NB4 (cell line): ENCODE measurements at regions not wholly inside any gene's neighbourhood (a gene's known extent, or its start where the extent isn't known, plus 50 kb on each side); places are given as distances from the start of the nearest gene placed in this dataset.

Experiments used
- DNase-seq: peaks from one replicate; pipeline ENCODE4 v3.0.0; 2010; ENCODE audit warnings: low read depth
- H3K4me3 ChIP-seq: one replicate; pipeline ENCODE4 v1.5.1; 2011; ENCODE audit warnings: mild to moderate bottlenecking, low read depth, low read length, moderate library complexity
- MYC ChIP-seq: IDR thresholded peaks from 2 replicates; pipeline ENCODE4 v1.6.1; 2011; ENCODE audit warnings: low read depth, low read length
- POLR2A ChIP-seq: IDR thresholded peaks from 2 replicates; pipeline ENCODE4 v1.6.1; 2011; ENCODE audit warnings: mild to moderate bottlenecking; ENCODE audit not compliant: insufficient read length; ENCODE audit errors: extremely low read depth
- TF ChIP-seq, protein P1 (sequence below): IDR thresholded peaks from one replicate; pipeline ENCODE4 v1.5.1; 2012; ENCODE audit warnings: low read depth, low read length
- TF ChIP-seq, protein P2 (sequence below): IDR thresholded peaks from 2 replicates; pipeline ENCODE4 v1.6.1; 2011; ENCODE audit warnings: low read depth, low read length

DNA sequence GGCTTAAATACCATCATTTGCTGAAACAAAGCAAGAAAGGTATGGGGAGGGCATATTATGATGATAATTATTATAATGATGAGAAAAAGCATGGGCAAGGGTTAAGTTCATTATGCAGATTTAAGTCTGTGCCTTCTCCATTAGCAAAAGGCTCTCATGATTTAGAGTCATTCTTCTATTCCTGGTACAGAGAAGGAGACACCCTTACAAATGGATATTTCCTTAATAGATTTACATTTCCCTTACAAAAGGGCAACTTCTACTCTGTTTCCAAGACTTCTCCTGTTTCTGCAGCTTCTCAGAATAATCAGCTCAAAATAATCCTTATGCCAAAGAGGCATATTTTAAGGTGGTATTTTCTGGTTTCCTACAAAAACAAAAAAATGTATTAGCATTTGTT is 121.1 kb upstream of the CAMK1G start:
- TF ChIP-seq MYC (no peak), POLR2A (no peak)
- TF ChIP-seq, protein P1, sequence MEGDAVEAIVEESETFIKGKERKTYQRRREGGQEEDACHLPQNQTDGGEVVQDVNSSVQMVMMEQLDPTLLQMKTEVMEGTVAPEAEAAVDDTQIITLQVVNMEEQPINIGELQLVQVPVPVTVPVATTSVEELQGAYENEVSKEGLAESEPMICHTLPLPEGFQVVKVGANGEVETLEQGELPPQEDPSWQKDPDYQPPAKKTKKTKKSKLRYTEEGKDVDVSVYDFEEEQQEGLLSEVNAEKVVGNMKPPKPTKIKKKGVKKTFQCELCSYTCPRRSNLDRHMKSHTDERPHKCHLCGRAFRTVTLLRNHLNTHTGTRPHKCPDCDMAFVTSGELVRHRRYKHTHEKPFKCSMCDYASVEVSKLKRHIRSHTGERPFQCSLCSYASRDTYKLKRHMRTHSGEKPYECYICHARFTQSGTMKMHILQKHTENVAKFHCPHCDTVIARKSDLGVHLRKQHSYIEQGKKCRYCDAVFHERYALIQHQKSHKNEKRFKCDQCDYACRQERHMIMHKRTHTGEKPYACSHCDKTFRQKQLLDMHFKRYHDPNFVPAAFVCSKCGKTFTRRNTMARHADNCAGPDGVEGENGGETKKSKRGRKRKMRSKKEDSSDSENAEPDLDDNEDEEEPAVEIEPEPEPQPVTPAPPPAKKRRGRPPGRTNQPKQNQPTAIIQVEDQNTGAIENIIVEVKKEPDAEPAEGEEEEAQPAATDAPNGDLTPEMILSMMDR: no peak
- TF ChIP-seq, protein P2, sequence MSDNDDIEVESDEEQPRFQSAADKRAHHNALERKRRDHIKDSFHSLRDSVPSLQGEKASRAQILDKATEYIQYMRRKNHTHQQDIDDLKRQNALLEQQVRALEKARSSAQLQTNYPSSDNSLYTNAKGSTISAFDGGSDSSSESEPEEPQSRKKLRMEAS: no peak
- no peak overlapping the region for H3K4me3 ChIP-seq
- DNase-seq: no peak

DNA sequence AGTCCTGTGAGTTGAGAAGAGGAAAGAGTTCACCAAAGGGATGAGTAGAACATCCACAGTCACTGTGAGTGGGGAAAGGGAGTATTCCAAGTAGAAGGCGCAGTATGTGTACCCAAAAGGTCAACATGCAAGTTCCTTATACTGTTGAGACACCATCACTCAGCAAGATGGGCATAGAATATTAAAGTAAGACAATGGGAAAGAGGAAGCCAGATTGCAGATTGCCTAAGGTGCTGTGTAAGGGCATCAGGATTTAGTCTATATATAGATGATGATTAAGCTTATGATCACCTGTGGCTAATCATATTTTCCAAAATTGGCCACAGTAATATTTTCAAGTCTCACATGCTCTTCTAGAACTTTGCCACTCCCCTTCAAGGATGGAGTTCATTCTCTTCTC is 120.1 kb upstream of the CAMK1G start:
- TF ChIP-seq MYC (no peak), POLR2A (no peak)
- TF ChIP-seq, protein P1: no peak
- TF ChIP-seq, protein P2: no peak
- H3K4me3 ChIP-seq: no peak overlapping the region
- no peak for DNase-seq

- TF ChIP-seq POLR2A (no peak), MYC (no peak)
- TF ChIP-seq, protein P2: no peak
- TF ChIP-seq, protein P1: no peak
- no peak overlapping the region for H3K4me3 ChIP-seq
- DNase-seq: no peak
Measured at GRCh38 chr1:209473025-209473424, 110.5 kb upstream of the CAMK1G start.

- no peak for DNase-seq
- H3K4me3 ChIP-seq: no peak overlapping the region
- TF ChIP-seq MYC: no peak
- TF ChIP-seq, protein P2: no peak
- TF ChIP-seq POLR2A: no peak
- TF ChIP-seq, protein P1: no peak
Measured at GRCh38 chr1:209480345-209480744, 103.2 kb upstream of the CAMK1G start.

- DNase-seq: no peak
- TF ChIP-seq, protein P1: no peak
- TF ChIP-seq, protein P2: no peak
- TF ChIP-seq POLR2A: no peak
- no peak for TF ChIP-seq MYC
Measured at GRCh38 chr1:209483691-209484090, 99.8 kb upstream of the CAMK1G start.

GRCh38 chr1:209484429-209484828 is 99.1 kb upstream of the CAMK1G start:
- DNase-seq: no peak
- H3K4me3 ChIP-seq: no peak overlapping the region
- TF ChIP-seq MYC (no peak), POLR2A (no peak)
- TF ChIP-seq, protein P2: no peak
- TF ChIP-seq, protein P1: no peak

More at GRCh38 chr1:209483691-209484090, 99.8 kb upstream of the CAMK1G start:
- no peak overlapping the region for H3K4me3 ChIP-seq
